ENCODE measurements at regions not wholly inside any gene's neighbourhood (a gene's known extent, or its start where the extent isn't known, plus 50 kb on each side); places are given as distances from the start of the nearest gene placed in this dataset.

GRCh38 chr2:59232394-59233165 is 991.5 kb upstream of the FANCL start:
- TF ChIP-seq POLR2A (IDR thresholded peaks at IDR 0.05), result no peak
- TF ChIP-seq CTCF (IDR thresholded peaks at IDR 0.05), result no peak
